Mucosa of gallbladder (tissue), 1 donor: ENCODE measurements at regions not wholly inside any gene's neighbourhood (a gene's known extent, or its start where the extent isn't known, plus 50 kb on each side); places are given as distances from the start of the nearest gene placed in this dataset.

Experiments
- DNase-seq: peaks from one replicate; pipeline ENCODE4 v3.0.0-alpha.2; 2020; ENCODE audit warnings: low spot score
- donor health status: DM: no; HTN: no; CAD: no.

GRCh38 chr18:73316513-73316912, 448.7 kb upstream of the NETO1 start:
- no peak for DNase-seq

- no peak for DNase-seq
Observed at GRCh38 chr18:73315381-73315780, 447.6 kb upstream of the NETO1 start.

GRCh38 chr18:73313476-73313875, 445.7 kb upstream of the NETO1 start:
- no peak for DNase-seq

GRCh38 chr18:73296686-73297085, 428.9 kb upstream of the NETO1 start:
- peak; percentile 32 for DNase-seq

- DNase-seq = no peak
Observed at GRCh38 chr18:73292156-73292555, 424.4 kb upstream of the NETO1 start.

- DNase-seq = peak; percentile 16
Observed at GRCh38 chr18:73288813-73289212, 421.0 kb upstream of the NETO1 start.

GRCh38 chr18:73286584-73286983, 418.8 kb upstream of the NETO1 start:
- DNase-seq = no peak

GRCh38 chr18:73283788-73284187, 416.0 kb upstream of the NETO1 start:
- DNase-seq = no peak

- DNase-seq = no peak
Observed at GRCh38 chr18:73283032-73283431, 415.2 kb upstream of the NETO1 start.

- DNase-seq = peak; percentile 25
Observed at GRCh38 chr18:73279498-73279897, 411.7 kb upstream of the NETO1 start.

- no peak for DNase-seq
Observed at GRCh38 chr18:73274812-73275621, 407.2 kb upstream of the NETO1 start.

- DNase-seq = no peak
Observed at GRCh38 chr18:73270920-73271634, 403.3 kb upstream of the NETO1 start.

- DNase-seq = no peak
Observed at GRCh38 chr18:73264562-73264921, 396.8 kb upstream of the NETO1 start.

GRCh38 chr18:73261923-73262322, 394.1 kb upstream of the NETO1 start:
- no peak for DNase-seq

- no peak for DNase-seq
Observed at GRCh38 chr18:73261243-73261642, 393.5 kb upstream of the NETO1 start.

GRCh38 chr18:73258375-73259087, 390.7 kb upstream of the NETO1 start:
- no peak for DNase-seq

GRCh38 chr18:73254564-73254963, 386.8 kb upstream of the NETO1 start:
- DNase-seq = no peak

- no peak for DNase-seq
Observed at GRCh38 chr18:73249030-73249429, 381.2 kb upstream of the NETO1 start.

GRCh38 chr18:73246763-73247162, 379.0 kb upstream of the NETO1 start:
- DNase-seq = no peak

- DNase-seq = no peak
Observed at GRCh38 chr18:73245345-73245744, 377.6 kb upstream of the NETO1 start.

- no peak for DNase-seq
Observed at GRCh38 chr18:73244401-73244800, 376.6 kb upstream of the NETO1 start.

GRCh38 chr18:73240899-73241298, 373.1 kb upstream of the NETO1 start:
- no peak for DNase-seq

- no peak for DNase-seq
Observed at GRCh38 chr18:73235921-73236320, 368.1 kb upstream of the NETO1 start.
